Activated T-cell treated with anti-CD3 and anti-CD28 coated beads, Interleukin-2, amount 50 U/mL, for 72 hours (primary cell): ENCODE measurements at regions not wholly inside any gene's neighbourhood (a gene's known extent, or its start where the extent isn't known, plus 50 kb on each side); places are given as distances from the start of the nearest gene placed in this dataset.

Experiments
- ATAC-seq, 2 donors: fragments of 150-1000 bp; cut with Tn5 transposase; replicated peaks in 1 of 2; 2 replicates each; pipeline ENCODE4 v1.10.0; 2021; ENCODE audit warnings: moderate library complexity in 2 of 2, mild to moderate bottlenecking in 1 of 2
- DNase-seq, 2 donors: peaks; one replicate each; pipeline ENCODE4 v3.0.0; 2021 to 2022; ENCODE audit warnings: mixed read lengths in 1 of 2
- H3K27ac Mint-ChIP-seq: one replicate; pipeline ENCODE4 v1.8.0; 2022; ENCODE audit warnings: mild to moderate bottlenecking, moderate library complexity, mixed read lengths
- H3K27me3 Mint-ChIP-seq: one replicate; pipeline ENCODE4 v1.8.0; 2022; ENCODE audit warnings: low read depth, mixed read lengths
- H3K36me3 Mint-ChIP-seq, 2 donors: one replicate each; pipeline ENCODE4 v1.8.0; 2022; ENCODE audit warnings: mixed read lengths in 2 of 2, mild to moderate bottlenecking in 1 of 2; ENCODE audit not compliant: insufficient read depth in 2 of 2
- H3K4me1 Mint-ChIP-seq: one replicate; pipeline ENCODE4 v1.8.0; 2022; ENCODE audit warnings: low read depth, mixed read lengths
- H3K4me3 Mint-ChIP-seq, 2 donors: one replicate each; pipeline ENCODE4 v1.8.0; 2022; ENCODE audit warnings: mild to moderate bottlenecking in 2 of 2, mixed read lengths in 2 of 2, moderate library complexity in 2 of 2
- H3K9me3 Mint-ChIP-seq, 2 donors: one replicate each; pipeline ENCODE4 v1.8.0; 2022; ENCODE audit warnings: mixed read lengths in 2 of 2

- peaks cover 0 to 2% of the 10 kb centered on the region in 2 donors for H3K9me3 Mint-ChIP-seq
- H3K27ac Mint-ChIP-seq = no peak overlapping the region
Observed at GRCh38 chr4:138727731-138728130, 287.9 kb upstream of the NOCT start.

GRCh38 chr4:138724530-138724929, 291.1 kb upstream of the NOCT start:
- H3K36me3 Mint-ChIP-seq = no peaks in the 10 kb centered on the region
- DNase-seq (no peak), ATAC-seq (no peak)
- H3K27me3 Mint-ChIP-seq = no peaks in the 10 kb centered on the region
- no peaks in the 10 kb centered on the region for H3K9me3 Mint-ChIP-seq
- no peak overlapping the region for H3K27ac Mint-ChIP-seq
- H3K4me1 Mint-ChIP-seq = no peaks in the 10 kb centered on the region
- H3K4me3 Mint-ChIP-seq = no peak overlapping the region

More at GRCh38 chr4:138727731-138728130, 287.9 kb upstream of the NOCT start:
- peaks cover 6% of the 10 kb centered on the region for H3K27me3 Mint-ChIP-seq
- H3K4me3 Mint-ChIP-seq = no peak overlapping the region
- no peaks in the 10 kb centered on the region for H3K36me3 Mint-ChIP-seq
- H3K4me1 Mint-ChIP-seq = no peaks in the 10 kb centered on the region
- no peak for DNase-seq
- ATAC-seq = no peak

- Mint-ChIP-seq H3K27me3 (no peaks in the 10 kb centered on the region), H3K4me3 (no peak overlapping the region), H3K36me3 (no peaks in the 10 kb centered on the region), H3K4me1 (no peaks in the 10 kb centered on the region), H3K9me3 (no peaks in the 10 kb centered on the region), H3K27ac (no peak overlapping the region)
- DNase-seq (no peak), ATAC-seq (no peak)
Observed at GRCh38 chr4:138716559-138717335, 298.8 kb upstream of the NOCT start.

GRCh38 chr4:138710297-138710696, 305.3 kb upstream of the NOCT start:
- Mint-ChIP-seq H3K27me3 (peaks cover 12% of the 10 kb centered on the region), H3K4me3 (no peak overlapping the region), H3K27ac (no peak overlapping the region), H3K36me3 (no peaks in the 10 kb centered on the region), H3K4me1 (no peaks in the 10 kb centered on the region), H3K9me3 (peaks cover 0 to 4% of the 10 kb centered on the region in 2 donors)
- ATAC-seq (no peak), DNase-seq (no peak)

GRCh38 chr4:138709859-138710258, 305.7 kb upstream of the NOCT start:
- H3K27ac Mint-ChIP-seq = no peak overlapping the region
- no peak for ATAC-seq
- no peaks in the 10 kb centered on the region for H3K4me1 Mint-ChIP-seq
- H3K36me3 Mint-ChIP-seq = no peaks in the 10 kb centered on the region
- DNase-seq = no peak
- H3K4me3 Mint-ChIP-seq = no peak overlapping the region
- H3K27me3 Mint-ChIP-seq = peaks cover 12% of the 10 kb centered on the region
- H3K9me3 Mint-ChIP-seq = peaks cover 0 to 4% of the 10 kb centered on the region in 2 donors

- H3K27ac Mint-ChIP-seq = no peak overlapping the region
- ATAC-seq = no peak
- H3K36me3 Mint-ChIP-seq = no peaks in the 10 kb centered on the region
- H3K4me1 Mint-ChIP-seq = no peaks in the 10 kb centered on the region
- DNase-seq = no peak
- peaks cover 12% of the 10 kb centered on the region for H3K27me3 Mint-ChIP-seq
- no peak overlapping the region for H3K4me3 Mint-ChIP-seq
- H3K9me3 Mint-ChIP-seq = peaks cover 0 to 4% of the 10 kb centered on the region in 2 donors
Observed at GRCh38 chr4:138707746-138708677, 307.6 kb upstream of the NOCT start.

- ATAC-seq = no peak
- H3K4me1 Mint-ChIP-seq = no peaks in the 10 kb centered on the region
- H3K36me3 Mint-ChIP-seq = no peaks in the 10 kb centered on the region
- no peak overlapping the region for H3K27ac Mint-ChIP-seq
- H3K4me3 Mint-ChIP-seq = no peak overlapping the region
- no peak for DNase-seq
- peaks cover 12% of the 10 kb centered on the region for H3K27me3 Mint-ChIP-seq
- peaks cover 0 to 4% of the 10 kb centered on the region in 2 donors for H3K9me3 Mint-ChIP-seq
Observed at GRCh38 chr4:138706201-138706600, 309.4 kb upstream of the NOCT start.

- DNase-seq (no peak), ATAC-seq (no peak)
- no peak overlapping the region for H3K27ac Mint-ChIP-seq
- peaks cover 4% of the 10 kb centered on the region for H3K27me3 Mint-ChIP-seq
- no peaks in the 10 kb centered on the region for H3K4me1 Mint-ChIP-seq
- no peak overlapping the region for H3K4me3 Mint-ChIP-seq
- no peaks in the 10 kb centered on the region for H3K9me3 Mint-ChIP-seq
- no peaks in the 10 kb centered on the region for H3K36me3 Mint-ChIP-seq
Observed at GRCh38 chr4:138702190-138702824, 313.3 kb upstream of the NOCT start.

- H3K4me1 Mint-ChIP-seq = no peaks in the 10 kb centered on the region
- DNase-seq (no peak), ATAC-seq (no peak)
- H3K27me3 Mint-ChIP-seq = peaks cover 17% of the 10 kb centered on the region
- no peaks in the 10 kb centered on the region for H3K36me3 Mint-ChIP-seq
- no peak overlapping the region for H3K27ac Mint-ChIP-seq
- no peak overlapping the region for H3K4me3 Mint-ChIP-seq
- H3K9me3 Mint-ChIP-seq = no peaks in the 10 kb centered on the region
Observed at GRCh38 chr4:138698641-138699040, 316.9 kb upstream of the NOCT start.

- ATAC-seq = no peak
Observed at GRCh38 chr4:138697851-138698250, 317.7 kb upstream of the NOCT start.

GRCh38 chr4:138696771-138697170, 318.8 kb upstream of the NOCT start:
- DNase-seq = no peak
- no peaks in the 10 kb centered on the region for H3K4me1 Mint-ChIP-seq
- H3K36me3 Mint-ChIP-seq = no peaks in the 10 kb centered on the region
- H3K27ac Mint-ChIP-seq = no peak overlapping the region
- H3K27me3 Mint-ChIP-seq = peaks cover 17% of the 10 kb centered on the region
- no peak for ATAC-seq
- no peak overlapping the region for H3K4me3 Mint-ChIP-seq
- no peaks in the 10 kb centered on the region for H3K9me3 Mint-ChIP-seq

More at GRCh38 chr4:138697851-138698250, 317.7 kb upstream of the NOCT start:
- no peak overlapping the region for H3K27ac Mint-ChIP-seq
- peaks cover 17% of the 10 kb centered on the region for H3K27me3 Mint-ChIP-seq
- no peaks in the 10 kb centered on the region for H3K4me1 Mint-ChIP-seq
- no peaks in the 10 kb centered on the region for H3K36me3 Mint-ChIP-seq
- H3K9me3 Mint-ChIP-seq = no peaks in the 10 kb centered on the region
- no peak overlapping the region for H3K4me3 Mint-ChIP-seq
- DNase-seq = no peak

GRCh38 chr4:138696058-138696457, 319.5 kb upstream of the NOCT start:
- Mint-ChIP-seq H3K27me3 (peaks cover 17% of the 10 kb centered on the region), H3K36me3 (no peaks in the 10 kb centered on the region)

GRCh38 chr4:138693526-138693925, 322.1 kb upstream of the NOCT start:
- Mint-ChIP-seq H3K4me1 (no peaks in the 10 kb centered on the region), H3K27me3 (peaks cover 17% of the 10 kb centered on the region), H3K4me3 (no peak overlapping the region), H3K9me3 (no peaks in the 10 kb centered on the region), H3K36me3 (no peaks in the 10 kb centered on the region), H3K27ac (no peak overlapping the region)
- no peak for DNase-seq
- ATAC-seq = no peak

More at GRCh38 chr4:138696058-138696457, 319.5 kb upstream of the NOCT start:
- H3K9me3 Mint-ChIP-seq = no peaks in the 10 kb centered on the region
- no peak for ATAC-seq
- no peaks in the 10 kb centered on the region for H3K4me1 Mint-ChIP-seq
- H3K27ac Mint-ChIP-seq = no peak overlapping the region
- no peak for DNase-seq
- H3K4me3 Mint-ChIP-seq = no peak overlapping the region
